ENCODE measurements at regions not wholly inside any gene's neighbourhood (a gene's known extent, or its start where the extent isn't known, plus 50 kb on each side); places are given as distances from the start of the nearest gene placed in this dataset.

- POLR2A ChIA-PET = no interaction called here
- Histone ChIP-seq H3K4me1 (replicated peaks in 1 of 2; ENCODE audit: control insufficient read depth in 2 of 2, insufficient read depth in 2 of 2, low read length in 2 of 2) (no peaks in the 10 kb centered on the region), H3K9ac (ENCODE audit: insufficient read depth in 1 of 2, low read depth in 2 of 2, low read length in 2 of 2) (no peak overlapping the region), H3K27ac (ENCODE audit: extremely low read depth, low read depth, low read length) (no peak overlapping the region), H3K27me3 (ENCODE audit: control insufficient read depth in 2 of 2, insufficient read depth in 2 of 2, low read length in 2 of 2) (no peaks in the 10 kb centered on the region; a peak in 1 of 5 replicates), H3K9me3 (replicated peaks; ENCODE audit: control insufficient read depth, insufficient read depth, low read depth, low read length) (no peaks in the 10 kb centered on the region), H3K36me3 (ENCODE audit: control insufficient read depth, insufficient read depth, low read length) (no peaks in the 10 kb centered on the region), H2AFZ (ENCODE audit: low read depth, low read length) (no peak overlapping the region), H3K9me1 (ENCODE audit: control insufficient read depth, insufficient read depth, low read length) (no peaks in the 10 kb centered on the region), H3K4me2 (ENCODE audit: insufficient read depth, low read length) (no peak overlapping the region), H3K79me2 (ENCODE audit: control insufficient read depth, insufficient read depth, low read length) (no peaks in the 10 kb centered on the region), H4K20me1 (replicated peaks; ENCODE audit: control insufficient read depth, insufficient read depth, low read length) (no peaks in the 10 kb centered on the region), H3K4me3 (no peak overlapping the region)
- no peak for ATAC-seq
- intact Hi-C loops (cut with micrococcal nuclease) = no loop called here
- no TSS peak for BruUV-seq (replicated peaks)
- 1% methylated on average over 8 of the region's 8 CpGs for WGBS (ENCODE audit: insufficient coverage, low coverage, missing lambda C conversion rate)
- FAIRE-seq = no peak
- no peak for DNase-seq (ENCODE audit: extremely low read depth in 1 of 4, low spot score in 3 of 4)
- in situ Hi-C loops (cut with MboI) = no loop called here
- TF ChIP-seq GABPA (tag; conservative IDR thresholded peaks at IDR 0.05; ENCODE audit: low read depth) = no peak
- CTCF ChIA-PET (ENCODE audit: low intra/inter-chr PET ratio) = interaction anchor here (0.5 kb wide), 1 partner anchor 838 kb away, joined by 3 read pairs; no protein-coding TSS in a partner anchor
These were observed 174.6 kb downstream of the PMP22 start for GRCh38 chr17:15090533-15090932.

- H4K20me1 ChIP-seq (replicated peaks; ENCODE audit: control insufficient read depth, insufficient read depth, low read length) = no peaks in the 10 kb centered on the region
- ATAC-seq = no peak
- H3K9me3 ChIP-seq (replicated peaks; ENCODE audit: control insufficient read depth, insufficient read depth, low read depth, low read length) = no peaks in the 10 kb centered on the region
- CTCF ChIA-PET (ENCODE audit: low intra/inter-chr PET ratio) = no interaction called here
- H3K36me3 ChIP-seq (ENCODE audit: control insufficient read depth, insufficient read depth, low read length) = no peaks in the 10 kb centered on the region
- intact Hi-C loops (cut with micrococcal nuclease) (no loop called here), in situ Hi-C loops (cut with MboI) (no loop called here)
- no peak overlapping the region for H3K4me3 ChIP-seq
- H3K79me2 ChIP-seq (ENCODE audit: control insufficient read depth, insufficient read depth, low read length) = no peaks in the 10 kb centered on the region
- peaks cover 0 to 6% of the 10 kb centered on the region in 2 experiments; a peak in 1 of 5 replicates for H3K27me3 ChIP-seq (ENCODE audit: control insufficient read depth in 2 of 2, insufficient read depth in 2 of 2, low read length in 2 of 2)
- no peaks in the 10 kb centered on the region for H3K4me1 ChIP-seq (replicated peaks in 1 of 2; ENCODE audit: control insufficient read depth in 2 of 2, insufficient read depth in 2 of 2, low read length in 2 of 2)
- POLR2A ChIA-PET = no interaction called here
- no peak for FAIRE-seq
- 0% methylated on average over 2 of the region's 3 CpGs for WGBS (ENCODE audit: insufficient coverage, low coverage, missing lambda C conversion rate)
- no peak overlapping the region for H3K9ac ChIP-seq (ENCODE audit: insufficient read depth in 1 of 2, low read depth in 2 of 2, low read length in 2 of 2)
- no peak for DNase-seq (ENCODE audit: extremely low read depth in 1 of 4, low spot score in 3 of 4)
- H3K9me1 ChIP-seq (ENCODE audit: control insufficient read depth, insufficient read depth, low read length) = no peaks in the 10 kb centered on the region
- no peak overlapping the region for H3K27ac ChIP-seq (ENCODE audit: extremely low read depth, low read depth, low read length)
- no TSS peak for BruUV-seq (replicated peaks)
- TF ChIP-seq CEBPB (tag; IDR thresholded peaks at IDR 0.05) = no peak
- no peak for TF ChIP-seq THRAP3 (IDR thresholded peaks at IDR 0.05; ENCODE audit: borderline replicate concordance)
- TF ChIP-seq ZNF140 (CRISPR knock-in tag; IDR thresholded peaks at IDR 0.05) = no peak
- no peak overlapping the region for H3K4me2 ChIP-seq (ENCODE audit: insufficient read depth, low read length)
- H2AFZ ChIP-seq (ENCODE audit: low read depth, low read length) = no peak overlapping the region
These were observed 177.2 kb downstream of the PMP22 start for GRCh38 chr17:15087946-15088345.
